Type B pancreatic cell (in vitro differentiated cells): ENCODE measurements at regions not wholly inside any gene's neighbourhood (a gene's known extent, or its start where the extent isn't known, plus 50 kb on each side); places are given as distances from the start of the nearest gene placed in this dataset.

Source experiments
- DNase-seq: peaks from one replicate; pipeline ENCODE4 v3.0.0; 2021; ENCODE audit warnings: mixed read lengths; ENCODE audit not compliant: unreplicated experiment; ENCODE audit errors: extremely low spot score
- H3K27ac Mint-ChIP-seq: 2 replicates; pipeline ENCODE4 v1.8.0; 2021; ENCODE audit warnings: mild to moderate bottlenecking, mixed read lengths
- H3K27me3 Mint-ChIP-seq: 2 replicates; pipeline ENCODE4 v1.8.0; 2021; ENCODE audit warnings: mixed read lengths
- H3K36me3 Mint-ChIP-seq: 2 replicates; pipeline ENCODE4 v1.8.0; 2021; ENCODE audit warnings: mixed read lengths
- H3K4me1 Mint-ChIP-seq: one replicate; pipeline ENCODE4 v1.8.0; 2021; ENCODE audit warnings: mixed read lengths; ENCODE audit not compliant: unreplicated experiment
- H3K4me3 Mint-ChIP-seq: 2 replicates; pipeline ENCODE4 v1.8.0; 2021; ENCODE audit warnings: mild to moderate bottlenecking, mixed read lengths
- H3K9me3 Mint-ChIP-seq: 2 replicates; pipeline ENCODE4 v1.8.0; 2021; ENCODE audit warnings: mixed read lengths
- CTCF ChIP-seq: fragments of 200-600 bp; sonication (generic); conservative IDR thresholded peaks from 2 replicates; pipeline ENCODE4 v1.5.0; 2021; ENCODE audit warnings: antibody characterized with exemption, mild to moderate bottlenecking

GRCh38 chr22:35475545-35475944 is 65.1 kb upstream of the RASD2 start:
- no peak for TF ChIP-seq CTCF
- no peak overlapping the region for H3K27ac Mint-ChIP-seq
- H3K4me1 Mint-ChIP-seq, result peaks cover 28% of the 10 kb centered on the region
- no peaks in the 10 kb centered on the region for H3K27me3 Mint-ChIP-seq
- DNase-seq, result no peak
- no peak overlapping the region for H3K4me3 Mint-ChIP-seq
- peaks cover 3% of the 10 kb centered on the region for H3K36me3 Mint-ChIP-seq
- H3K9me3 Mint-ChIP-seq, result peaks cover 4% of the 10 kb centered on the region

GRCh38 chr22:35476341-35476740 is 64.3 kb upstream of the RASD2 start:
- H3K4me3 Mint-ChIP-seq, result no peak overlapping the region
- no peaks in the 10 kb centered on the region for H3K36me3 Mint-ChIP-seq
- TF ChIP-seq CTCF, result no peak
- no peak overlapping the region for H3K27ac Mint-ChIP-seq
- peaks cover 35% of the 10 kb centered on the region for H3K4me1 Mint-ChIP-seq
- peaks cover 3% of the 10 kb centered on the region for H3K27me3 Mint-ChIP-seq
- no peaks in the 10 kb centered on the region for H3K9me3 Mint-ChIP-seq
- DNase-seq, result no peak

GRCh38 chr22:35477911-35478582 is 62.6 kb upstream of the RASD2 start:
- H3K4me1 Mint-ChIP-seq, result peaks cover 33% of the 10 kb centered on the region
- H3K27ac Mint-ChIP-seq, result no peak overlapping the region
- H3K27me3 Mint-ChIP-seq, result peaks cover 3% of the 10 kb centered on the region
- H3K9me3 Mint-ChIP-seq, result no peaks in the 10 kb centered on the region
- no peak for DNase-seq
- no peak for TF ChIP-seq CTCF
- H3K36me3 Mint-ChIP-seq, result no peaks in the 10 kb centered on the region
- H3K4me3 Mint-ChIP-seq, result peak overlapping the region; percentile 23

GRCh38 chr22:35478633-35479107 is 62.0 kb upstream of the RASD2 start:
- Mint-ChIP-seq H3K9me3 (no peaks in the 10 kb centered on the region), H3K4me1 (peaks cover 33% of the 10 kb centered on the region), H3K4me3 (no peak overlapping the region), H3K27ac (no peak overlapping the region), H3K27me3 (peaks cover 3% of the 10 kb centered on the region), H3K36me3 (no peaks in the 10 kb centered on the region)
- TF ChIP-seq CTCF, result no peak
- DNase-seq, result no peak

GRCh38 chr22:35479359-35479758 is 61.3 kb upstream of the RASD2 start:
- H3K4me1 Mint-ChIP-seq, result peaks cover 33% of the 10 kb centered on the region
- no peaks in the 10 kb centered on the region for H3K36me3 Mint-ChIP-seq

More at GRCh38 chr22:35479359-35479758, 61.3 kb upstream of the RASD2 start:
- no peak overlapping the region for H3K27ac Mint-ChIP-seq
- H3K9me3 Mint-ChIP-seq, result no peaks in the 10 kb centered on the region
- DNase-seq, result no peak
- TF ChIP-seq CTCF, result no peak
- H3K4me3 Mint-ChIP-seq, result no peak overlapping the region
- H3K27me3 Mint-ChIP-seq, result peaks cover 6% of the 10 kb centered on the region
